GM12891 (cell line): ENCODE measurements at regions not wholly inside any gene's neighbourhood (a gene's known extent, or its start where the extent isn't known, plus 50 kb on each side); places are given as distances from the start of the nearest gene placed in this dataset.

Source experiments
- PAX5 ChIP-seq: IDR thresholded peaks from 2 replicates; pipeline ENCODE4 v1.6.1; 2011; ENCODE audit warnings: low read length, moderate library complexity, mild to moderate bottlenecking; ENCODE audit not compliant: insufficient read depth, severe bottlenecking
- POLR2A ChIP-seq: IDR thresholded peaks from 2 replicates; pipeline ENCODE4 v1.6.1; 2011; ENCODE audit warnings: low read depth, low read length, control low read depth
- POLR2AphosphoS5 ChIP-seq: IDR thresholded peaks from 2 replicates; pipeline ENCODE4 v1.6.1; 2011; ENCODE audit warnings: low read depth, low read length, control low read depth
- POU2F2 ChIP-seq: IDR thresholded peaks from 2 replicates; pipeline ENCODE4 v1.6.1; 2011; ENCODE audit warnings: low read depth, mild to moderate bottlenecking, control low read depth, low read length, moderate library complexity
- SPI1 ChIP-seq: IDR thresholded peaks from 2 replicates; pipeline ENCODE4 v1.6.1; 2011; ENCODE audit warnings: low read depth, low read length, control low read depth
- TAF1 ChIP-seq: IDR thresholded peaks from 2 replicates; pipeline ENCODE4 v1.6.1; 2011; ENCODE audit warnings: low read depth, low read length, control low read depth

DNA sequence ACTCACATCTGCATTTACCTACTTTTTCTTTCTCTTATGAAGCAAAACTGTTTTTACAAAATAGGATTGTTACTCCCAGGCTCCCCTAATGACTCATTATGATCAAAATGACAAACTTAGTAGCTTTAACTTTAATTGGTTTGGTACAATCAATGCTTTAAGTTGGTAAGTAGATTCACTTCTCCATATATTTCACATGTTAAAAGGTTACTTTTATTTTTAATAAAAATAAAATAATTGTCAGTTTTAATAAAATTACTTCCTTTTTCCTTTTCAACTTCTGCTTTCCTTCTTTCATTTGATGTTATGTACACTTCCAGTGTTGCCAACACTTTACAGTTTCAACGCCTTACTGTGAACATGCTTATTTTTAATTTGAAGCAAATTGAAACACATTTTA is 477.6 kb downstream of the SETD4 start:
- TF ChIP-seq POLR2AphosphoS5 (no peak), POLR2A (no peak), TAF1 (no peak), SPI1 (no peak), PAX5 (no peak), POU2F2 (no peak)
